K562 (cell line): ENCODE measurements at regions not wholly inside any gene's neighbourhood (a gene's known extent, or its start where the extent isn't known, plus 50 kb on each side); places are given as distances from the start of the nearest gene placed in this dataset.

Experiments used
- AFF1 ChIP-seq, 2 experiments: fragments of 450-650 bp; IDR thresholded peaks; 2 replicates each; pipeline ENCODE4 v1.6.1; 2018; ENCODE audit warnings: mild to moderate bottlenecking in 2 of 2, low read depth in 1 of 2; ENCODE audit not compliant: partially characterized antibody in 2 of 2
- JUND ChIP-seq, 2 experiments: IDR thresholded peaks; 2 replicates in 1 of 2; 3 replicates in 1 of 2; pipeline ENCODE4 v1.6.1; 2011; ENCODE audit warnings: borderline replicate concordance in 2 of 2, low read depth in 2 of 2, low read length in 2 of 2, improper control_type of control experiment in 1 of 2, missing biosample characterization in 1 of 2, missing genetic modification characterization in 1 of 2, missing genetic modification reagents in 1 of 2
- POLR2A ChIP-seq: fragments of 450-650 bp; conservative IDR thresholded peaks from 2 replicates; pipeline ENCODE4 v1.6.1; 2016

DNA sequence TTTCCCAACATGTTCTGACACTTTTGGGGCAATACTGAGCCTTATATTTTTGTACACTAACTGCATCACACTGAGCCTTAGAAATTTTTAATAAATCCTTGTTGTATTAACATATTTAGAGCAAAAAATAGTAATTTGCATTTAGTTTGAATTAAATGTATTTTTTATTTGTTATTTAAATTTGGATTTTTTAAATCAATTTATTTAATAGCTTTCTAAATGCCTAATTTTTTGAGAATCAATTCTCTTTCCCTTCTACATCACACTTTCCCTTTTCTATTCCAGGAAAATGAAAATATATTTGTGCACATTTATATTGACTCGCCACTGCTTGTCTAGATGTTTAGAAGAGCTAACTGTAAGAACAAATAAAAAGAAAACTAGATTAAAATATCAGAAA is 414.6 kb upstream of the POM121L12 start:
- TF ChIP-seq POLR2A (no peak), AFF1 (IDR thresholded peaks at IDR 0.05; ENCODE audit: low read depth in 1 of 2, partially characterized antibody in 2 of 2) (no peak), JUND (IDR thresholded peaks at IDR 0.05; ENCODE audit: borderline replicate concordance, low read depth, low read length) (no peak), JUND (tag; IDR thresholded peaks at IDR 0.05; ENCODE audit: borderline replicate concordance, low read depth, low read length) (no peak)
